BE2C (cell line): ENCODE measurements at regions not wholly inside any gene's neighbourhood (a gene's known extent, or its start where the extent isn't known, plus 50 kb on each side); places are given as distances from the start of the nearest gene placed in this dataset.

Source experiments
- DNase-seq: peaks from one replicate; pipeline ENCODE4 v3.0.0-alpha.2; 2020
- H3K27me3 ChIP-seq: fragments of 250-450 bp; sonication (Bioruptor Pico); 2 replicates; pipeline ENCODE4 v1.5.1; 2020; ENCODE audit warnings: mild to moderate bottlenecking
- H3K36me3 ChIP-seq: fragments of 250-450 bp; sonication (Bioruptor Pico); 2 replicates; pipeline ENCODE4 v1.5.1; 2020; ENCODE audit warnings: mild to moderate bottlenecking
- H3K4me1 ChIP-seq: fragments of 250-450 bp; sonication (Bioruptor Pico); 2 replicates; pipeline ENCODE4 v1.5.1; 2020
- H3K4me3 ChIP-seq: 2 replicates; pipeline ENCODE4 v1.5.1; 2011; ENCODE audit warnings: low read depth, low read length
- H3K9me3 ChIP-seq: fragments of 250-450 bp; sonication (Bioruptor Pico); 2 replicates; pipeline ENCODE4 v1.5.1; 2020
- CTCF ChIP-seq: IDR thresholded peaks from 2 replicates; pipeline ENCODE4 v1.5.1; 2012; ENCODE audit warnings: mild to moderate bottlenecking, low read depth, low read length

DNA sequence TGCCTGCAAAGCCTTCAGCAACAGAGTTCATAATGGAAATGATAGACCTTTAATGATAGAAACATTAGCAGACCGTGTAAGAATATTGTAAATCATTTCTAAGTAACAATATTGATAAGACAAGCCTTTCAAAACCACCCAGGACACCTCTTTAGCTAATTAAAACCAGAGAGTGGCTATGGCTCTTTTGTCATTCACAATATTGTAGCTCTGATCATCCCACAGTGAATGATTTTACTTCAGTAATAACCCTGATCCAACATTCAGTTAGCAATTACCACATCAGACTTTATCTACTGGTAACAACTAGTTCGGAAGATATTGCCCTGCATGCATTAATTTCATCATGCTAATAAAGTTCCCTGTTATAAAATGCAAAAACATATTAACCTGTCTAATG lies 432.6 kb downstream of the DTWD2 start:
- DNase-seq: no peak
- Histone ChIP-seq H3K4me3 (no peak overlapping the region), H3K36me3 (no peaks in the 10 kb centered on the region), H3K27me3 (no peaks in the 10 kb centered on the region), H3K4me1 (no peaks in the 10 kb centered on the region), H3K9me3 (no peaks in the 10 kb centered on the region)
- TF ChIP-seq CTCF: no peak

GRCh38 chr5:118554981-118555380 lies 433.4 kb downstream of the DTWD2 start:
- Histone ChIP-seq H3K4me3 (no peak overlapping the region), H3K27me3 (no peaks in the 10 kb centered on the region), H3K9me3 (no peaks in the 10 kb centered on the region), H3K36me3 (no peaks in the 10 kb centered on the region), H3K4me1 (no peaks in the 10 kb centered on the region)
- no peak for DNase-seq
- no peak for TF ChIP-seq CTCF

DNA sequence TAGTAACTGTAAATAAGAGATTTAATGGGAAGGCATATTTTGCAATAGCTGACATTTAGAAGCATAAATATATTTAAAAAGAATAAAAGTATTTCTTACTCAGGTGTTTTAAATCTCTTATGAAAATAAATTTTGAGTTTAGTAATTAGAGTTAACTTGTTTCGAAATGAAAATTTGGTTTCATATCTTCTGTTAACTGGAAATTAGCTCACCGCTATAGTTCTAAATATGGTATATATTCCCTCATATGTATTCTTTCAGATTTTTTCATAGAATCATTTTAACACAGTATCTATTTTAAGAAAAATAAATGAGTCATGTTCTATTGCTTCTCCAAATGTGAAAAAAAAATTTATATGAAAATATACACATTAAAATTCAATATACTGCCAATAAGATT lies 434.1 kb downstream of the DTWD2 start:
- no peak for DNase-seq
- Histone ChIP-seq H3K4me1 (no peaks in the 10 kb centered on the region), H3K9me3 (no peaks in the 10 kb centered on the region), H3K4me3 (no peak overlapping the region), H3K36me3 (no peaks in the 10 kb centered on the region), H3K27me3 (no peaks in the 10 kb centered on the region)
- TF ChIP-seq CTCF: no peak

GRCh38 chr5:118553662-118554061 lies 434.7 kb downstream of the DTWD2 start:
- no peaks in the 10 kb centered on the region for H3K36me3 ChIP-seq
- H3K9me3 ChIP-seq: no peaks in the 10 kb centered on the region
- no peaks in the 10 kb centered on the region for H3K27me3 ChIP-seq
- no peak for TF ChIP-seq CTCF
- DNase-seq: no peak
- no peaks in the 10 kb centered on the region for H3K4me1 ChIP-seq
- H3K4me3 ChIP-seq: no peak overlapping the region

GRCh38 chr5:118552731-118553360 lies 435.5 kb downstream of the DTWD2 start:
- no peaks in the 10 kb centered on the region for H3K27me3 ChIP-seq
- no peak for TF ChIP-seq CTCF
- no peaks in the 10 kb centered on the region for H3K4me1 ChIP-seq
- DNase-seq: no peak
- no peaks in the 10 kb centered on the region for H3K9me3 ChIP-seq
- no peaks in the 10 kb centered on the region for H3K36me3 ChIP-seq
- H3K4me3 ChIP-seq: no peak overlapping the region

GRCh38 chr5:118552146-118552545 lies 436.2 kb downstream of the DTWD2 start:
- Histone ChIP-seq H3K4me3 (no peak overlapping the region), H3K9me3 (no peaks in the 10 kb centered on the region), H3K27me3 (no peaks in the 10 kb centered on the region), H3K36me3 (no peaks in the 10 kb centered on the region), H3K4me1 (no peaks in the 10 kb centered on the region)
- no peak for TF ChIP-seq CTCF
- DNase-seq: no peak
